Peyer's patch (tissue), 4 donors: ENCODE measurements at regions not wholly inside any gene's neighbourhood (a gene's known extent, or its start where the extent isn't known, plus 50 kb on each side); places are given as distances from the start of the nearest gene placed in this dataset.

Source experiments
- POLR2A ChIP-seq, 2 donors: fragments of 450-650 bp; IDR thresholded peaks; one replicate each; pipeline ENCODE4 v1.5.1; 2017; ENCODE audit warnings: antibody characterized with exemption in 2 of 2, mild to moderate bottlenecking in 2 of 2, moderate library complexity in 2 of 2
- TF ChIP-seq, protein P1 (sequence below), 6 experiments: fragments of 450-650 bp in 4 of 6; fragments of 200-600 bp in 2 of 6; sonication (generic) in 1 of 6; IDR thresholded peaks; one replicate each; pipeline ENCODE4 v1.5.1; 2017 to 2019; ENCODE audit warnings: antibody characterized with exemption in 6 of 6, mild to moderate bottlenecking in 3 of 6, moderate library complexity in 1 of 6

DNA sequence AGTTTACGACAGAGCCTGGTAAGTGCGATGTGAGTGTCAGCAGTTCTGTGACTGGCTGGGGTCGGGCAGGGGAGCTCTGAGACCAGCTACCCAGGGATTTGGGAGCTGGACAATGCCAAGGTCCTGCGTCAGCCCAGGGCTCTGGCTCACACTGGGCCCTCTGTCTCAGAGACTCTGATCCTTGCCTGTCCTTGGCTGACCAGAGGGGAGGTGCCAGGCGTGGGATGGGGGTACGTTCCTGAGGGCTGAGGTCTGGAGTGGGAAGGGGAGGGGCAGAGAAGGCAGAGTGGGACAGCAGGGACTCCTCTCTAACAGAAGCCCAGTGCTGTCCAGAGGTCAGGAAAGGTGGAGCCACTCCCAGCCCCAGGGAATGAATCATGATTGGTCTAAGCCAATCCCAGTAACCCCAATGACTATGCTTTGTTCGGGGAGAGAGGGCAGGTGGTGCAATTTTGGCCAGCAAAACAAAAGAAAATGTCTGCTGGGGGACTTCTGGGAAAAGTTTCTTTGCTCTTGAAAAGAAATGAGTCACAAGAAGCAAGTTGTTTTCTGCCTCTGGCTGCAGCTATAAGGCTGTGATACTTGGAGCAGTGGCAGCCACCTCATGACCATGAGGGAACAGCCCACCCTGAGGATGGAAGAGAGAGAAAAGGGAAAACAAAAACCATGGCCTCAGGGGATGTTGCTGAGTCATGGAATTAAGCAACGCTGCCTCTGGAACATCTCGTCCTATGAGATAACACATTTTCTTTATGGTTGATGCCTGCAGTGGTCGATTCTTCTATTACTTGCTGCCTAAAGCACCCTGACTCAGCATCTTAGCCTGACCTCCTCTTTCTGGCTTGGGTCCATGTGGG lies 108.3 kb downstream of the CHST1 start:
- TF ChIP-seq, protein P1, sequence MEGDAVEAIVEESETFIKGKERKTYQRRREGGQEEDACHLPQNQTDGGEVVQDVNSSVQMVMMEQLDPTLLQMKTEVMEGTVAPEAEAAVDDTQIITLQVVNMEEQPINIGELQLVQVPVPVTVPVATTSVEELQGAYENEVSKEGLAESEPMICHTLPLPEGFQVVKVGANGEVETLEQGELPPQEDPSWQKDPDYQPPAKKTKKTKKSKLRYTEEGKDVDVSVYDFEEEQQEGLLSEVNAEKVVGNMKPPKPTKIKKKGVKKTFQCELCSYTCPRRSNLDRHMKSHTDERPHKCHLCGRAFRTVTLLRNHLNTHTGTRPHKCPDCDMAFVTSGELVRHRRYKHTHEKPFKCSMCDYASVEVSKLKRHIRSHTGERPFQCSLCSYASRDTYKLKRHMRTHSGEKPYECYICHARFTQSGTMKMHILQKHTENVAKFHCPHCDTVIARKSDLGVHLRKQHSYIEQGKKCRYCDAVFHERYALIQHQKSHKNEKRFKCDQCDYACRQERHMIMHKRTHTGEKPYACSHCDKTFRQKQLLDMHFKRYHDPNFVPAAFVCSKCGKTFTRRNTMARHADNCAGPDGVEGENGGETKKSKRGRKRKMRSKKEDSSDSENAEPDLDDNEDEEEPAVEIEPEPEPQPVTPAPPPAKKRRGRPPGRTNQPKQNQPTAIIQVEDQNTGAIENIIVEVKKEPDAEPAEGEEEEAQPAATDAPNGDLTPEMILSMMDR (IDR thresholded peaks at IDR 0.05), result no peak
- TF ChIP-seq POLR2A (IDR thresholded peaks at IDR 0.05), result no peak
